ENCODE measurements at regions not wholly inside any gene's neighbourhood (a gene's known extent, or its start where the extent isn't known, plus 50 kb on each side); places are given as distances from the start of the nearest gene placed in this dataset.

- no TSS peak for BruUV-seq (replicated peaks)
- DNase-seq: no peak
- CTCF ChIA-PET: no interaction called here
- Mint-ChIP-seq H3K4me1 (ENCODE audit: low read depth, unreplicated experiment) (no peaks in the 10 kb centered on the region), H3K4me3 (ENCODE audit: low read depth, unreplicated experiment) (no peak overlapping the region), H3K36me3 (ENCODE audit: insufficient read depth, unreplicated experiment) (no peaks in the 10 kb centered on the region), H3K27ac (ENCODE audit: unreplicated experiment) (no peak overlapping the region), H3K27me3 (ENCODE audit: unreplicated experiment) (peaks cover under 1% of the 10 kb centered on the region), H3K9me3 (ENCODE audit: low read depth, unreplicated experiment) (no peaks in the 10 kb centered on the region)
- intact Hi-C loops (cut with micrococcal nuclease; ENCODE audit: unreplicated experiment): no loop called here
- TF ChIP-seq CTCF (IDR thresholded peaks at IDR 0.05; ENCODE audit: unreplicated experiment): no peak
These were observed 190.8 kb downstream of the UQCRFS1 start for GRCh38 chr19:29022165-29022564.

GRCh38 chr19:29021232-29021916 is 191.6 kb downstream of the UQCRFS1 start:
- Mint-ChIP-seq H3K27me3 (ENCODE audit: unreplicated experiment) (peaks cover 8% of the 10 kb centered on the region), H3K36me3 (ENCODE audit: insufficient read depth, unreplicated experiment) (no peaks in the 10 kb centered on the region), H3K9me3 (ENCODE audit: low read depth, unreplicated experiment) (no peaks in the 10 kb centered on the region), H3K27ac (ENCODE audit: unreplicated experiment) (no peak overlapping the region), H3K4me1 (ENCODE audit: low read depth, unreplicated experiment) (no peaks in the 10 kb centered on the region), H3K4me3 (ENCODE audit: low read depth, unreplicated experiment) (no peak overlapping the region)
- intact Hi-C loops (cut with micrococcal nuclease; ENCODE audit: unreplicated experiment): no loop called here
- BruUV-seq (replicated peaks): no TSS peak
- CTCF ChIA-PET: no interaction called here
- TF ChIP-seq CTCF (IDR thresholded peaks at IDR 0.05; ENCODE audit: unreplicated experiment): no peak
- no peak for DNase-seq

- Mint-ChIP-seq H3K4me3 (ENCODE audit: low read depth, unreplicated experiment) (no peak overlapping the region), H3K36me3 (ENCODE audit: insufficient read depth, unreplicated experiment) (no peaks in the 10 kb centered on the region), H3K4me1 (ENCODE audit: low read depth, unreplicated experiment) (peaks cover 8% of the 10 kb centered on the region), H3K9me3 (ENCODE audit: low read depth, unreplicated experiment) (no peaks in the 10 kb centered on the region), H3K27me3 (ENCODE audit: unreplicated experiment) (peaks cover 25% of the 10 kb centered on the region), H3K27ac (ENCODE audit: unreplicated experiment) (no peak overlapping the region)
- DNase-seq: no peak
- intact Hi-C loops (cut with micrococcal nuclease; ENCODE audit: unreplicated experiment): no loop called here
- TF ChIP-seq CTCF (IDR thresholded peaks at IDR 0.05; ENCODE audit: unreplicated experiment): no peak
- CTCF ChIA-PET: no interaction called here
- no TSS peak for BruUV-seq (replicated peaks)
These were observed 193.5 kb downstream of the UQCRFS1 start for GRCh38 chr19:29019403-29019802.

- CTCF ChIA-PET: no interaction called here
- Mint-ChIP-seq H3K4me3 (ENCODE audit: low read depth, unreplicated experiment) (no peak overlapping the region), H3K4me1 (ENCODE audit: low read depth, unreplicated experiment) (peaks cover 10% of the 10 kb centered on the region), H3K9me3 (ENCODE audit: low read depth, unreplicated experiment) (no peaks in the 10 kb centered on the region), H3K27ac (ENCODE audit: unreplicated experiment) (no peak overlapping the region), H3K27me3 (ENCODE audit: unreplicated experiment) (peaks cover 25% of the 10 kb centered on the region), H3K36me3 (ENCODE audit: insufficient read depth, unreplicated experiment) (no peaks in the 10 kb centered on the region)
- BruUV-seq (replicated peaks): no TSS peak
- no peak for DNase-seq
- intact Hi-C loops (cut with micrococcal nuclease; ENCODE audit: unreplicated experiment): no loop called here
- no peak for TF ChIP-seq CTCF (IDR thresholded peaks at IDR 0.05; ENCODE audit: unreplicated experiment)
These were observed 194.4 kb downstream of the UQCRFS1 start for GRCh38 chr19:29018542-29018941.

Data from Calu3 (cell line).